MM.1S (cell line): ENCODE measurements at regions not wholly inside any gene's neighbourhood (a gene's known extent, or its start where the extent isn't known, plus 50 kb on each side); places are given as distances from the start of the nearest gene placed in this dataset.

ENCODE experiments used
- EZH2phosphoT487 ChIP-seq: fragments of 300-600 bp; sonication (generic); IDR thresholded peaks from 2 replicates; pipeline ENCODE4 v1.6.1; 2018; ENCODE audit warnings: antibody characterized with exemption, low read length
- TF ChIP-seq, protein P1 (sequence below): fragments of 300-600 bp; sonication (generic); IDR thresholded peaks from 2 replicates; pipeline ENCODE4 v1.5.1; 2016; ENCODE audit warnings: antibody characterized with exemption, low read length, mixed read lengths

GRCh38 chr15:70459312-70459711, 304.0 kb downstream of the UACA start:
- TF ChIP-seq, protein P1, sequence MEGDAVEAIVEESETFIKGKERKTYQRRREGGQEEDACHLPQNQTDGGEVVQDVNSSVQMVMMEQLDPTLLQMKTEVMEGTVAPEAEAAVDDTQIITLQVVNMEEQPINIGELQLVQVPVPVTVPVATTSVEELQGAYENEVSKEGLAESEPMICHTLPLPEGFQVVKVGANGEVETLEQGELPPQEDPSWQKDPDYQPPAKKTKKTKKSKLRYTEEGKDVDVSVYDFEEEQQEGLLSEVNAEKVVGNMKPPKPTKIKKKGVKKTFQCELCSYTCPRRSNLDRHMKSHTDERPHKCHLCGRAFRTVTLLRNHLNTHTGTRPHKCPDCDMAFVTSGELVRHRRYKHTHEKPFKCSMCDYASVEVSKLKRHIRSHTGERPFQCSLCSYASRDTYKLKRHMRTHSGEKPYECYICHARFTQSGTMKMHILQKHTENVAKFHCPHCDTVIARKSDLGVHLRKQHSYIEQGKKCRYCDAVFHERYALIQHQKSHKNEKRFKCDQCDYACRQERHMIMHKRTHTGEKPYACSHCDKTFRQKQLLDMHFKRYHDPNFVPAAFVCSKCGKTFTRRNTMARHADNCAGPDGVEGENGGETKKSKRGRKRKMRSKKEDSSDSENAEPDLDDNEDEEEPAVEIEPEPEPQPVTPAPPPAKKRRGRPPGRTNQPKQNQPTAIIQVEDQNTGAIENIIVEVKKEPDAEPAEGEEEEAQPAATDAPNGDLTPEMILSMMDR: no peak
- no peak for TF ChIP-seq EZH2phosphoT487
